Hematopoietic multipotent progenitor cell treated with erythropoietin and hydrocortisone succinate and interleukin-3 and kit ligand, for 17 days (in vitro differentiated cells): ENCODE measurements at regions not wholly inside any gene's neighbourhood (a gene's known extent, or its start where the extent isn't known, plus 50 kb on each side); places are given as distances from the start of the nearest gene placed in this dataset.

Experiments used
- DNase-seq: peaks from one replicate; pipeline ENCODE4 v3.0.0-alpha.2; 2015; ENCODE audit warnings: low spot score

- DNase-seq = no peak
Measured at GRCh38 chr4:181507180-181507835, 735.9 kb upstream of the TENM3 start.

- DNase-seq = no peak
Measured at GRCh38 chr4:181507938-181508337, 735.3 kb upstream of the TENM3 start.

- DNase-seq = no peak
Measured at GRCh38 chr4:181508601-181509000, 734.6 kb upstream of the TENM3 start.

- DNase-seq = no peak
Measured at GRCh38 chr4:181509073-181509472, 734.1 kb upstream of the TENM3 start.

GRCh38 chr4:181517491-181517890 lies 725.7 kb upstream of the TENM3 start:
- no peak for DNase-seq

- no peak for DNase-seq
Measured at GRCh38 chr4:181520790-181521189, 722.4 kb upstream of the TENM3 start.

- DNase-seq = no peak
Measured at GRCh38 chr4:181523973-181524372, 719.2 kb upstream of the TENM3 start.

- no peak for DNase-seq
Measured at GRCh38 chr4:181524499-181524898, 718.7 kb upstream of the TENM3 start.

GRCh38 chr4:181525634-181526033 lies 717.6 kb upstream of the TENM3 start:
- DNase-seq = no peak

GRCh38 chr4:181528570-181529184 lies 714.5 kb upstream of the TENM3 start:
- peak; percentile 21 for DNase-seq

GRCh38 chr4:181529537-181529936 lies 713.7 kb upstream of the TENM3 start:
- no peak for DNase-seq

GRCh38 chr4:181536196-181536746 lies 706.9 kb upstream of the TENM3 start:
- no peak for DNase-seq

GRCh38 chr4:181536811-181537434 lies 706.3 kb upstream of the TENM3 start:
- no peak for DNase-seq

GRCh38 chr4:181538431-181538830 lies 704.8 kb upstream of the TENM3 start:
- DNase-seq = no peak

- no peak for DNase-seq
Measured at GRCh38 chr4:181541396-181541795, 701.8 kb upstream of the TENM3 start.

- no peak for DNase-seq
Measured at GRCh38 chr4:181548873-181549575, 694.2 kb upstream of the TENM3 start.

- DNase-seq = no peak
Measured at GRCh38 chr4:181549576-181550188, 693.5 kb upstream of the TENM3 start.

- no peak for DNase-seq
Measured at GRCh38 chr4:181550381-181550780, 692.8 kb upstream of the TENM3 start.

- DNase-seq = no peak
Measured at GRCh38 chr4:181559637-181560036, 683.6 kb upstream of the TENM3 start.

GRCh38 chr4:181562399-181562798 lies 680.8 kb upstream of the TENM3 start:
- no peak for DNase-seq

- no peak for DNase-seq
Measured at GRCh38 chr4:181564625-181565024, 678.6 kb upstream of the TENM3 start.

GRCh38 chr4:181566490-181566889 lies 676.7 kb upstream of the TENM3 start:
- no peak for DNase-seq
